C4-2B (cell line): ENCODE measurements at regions not wholly inside any gene's neighbourhood (a gene's known extent, or its start where the extent isn't known, plus 50 kb on each side); places are given as distances from the start of the nearest gene placed in this dataset.
A peak's percentile ranks its signal among the peaks of the same experiment; 100 is the strongest.
"Not testable (repeated sequence)": the region's sequence is repeated elsewhere in the genome, so short reads cannot be mapped to it uniquely, and the experiment has no call there.

ENCODE experiments used
- H3K27ac ChIP-seq: fragments of 450-650 bp; 2 replicates; pipeline ENCODE4 v1.5.1; 2017
- ZFX ChIP-seq: fragments of 450-650 bp; IDR thresholded peaks from 2 replicates; pipeline ENCODE4 v1.6.1; 2017
- TF ChIP-seq, protein P1 (sequence below): fragments of 450-650 bp; conservative IDR thresholded peaks from 2 replicates; pipeline ENCODE4 v1.5.1; 2017; ENCODE audit warnings: mild to moderate bottlenecking

DNA sequence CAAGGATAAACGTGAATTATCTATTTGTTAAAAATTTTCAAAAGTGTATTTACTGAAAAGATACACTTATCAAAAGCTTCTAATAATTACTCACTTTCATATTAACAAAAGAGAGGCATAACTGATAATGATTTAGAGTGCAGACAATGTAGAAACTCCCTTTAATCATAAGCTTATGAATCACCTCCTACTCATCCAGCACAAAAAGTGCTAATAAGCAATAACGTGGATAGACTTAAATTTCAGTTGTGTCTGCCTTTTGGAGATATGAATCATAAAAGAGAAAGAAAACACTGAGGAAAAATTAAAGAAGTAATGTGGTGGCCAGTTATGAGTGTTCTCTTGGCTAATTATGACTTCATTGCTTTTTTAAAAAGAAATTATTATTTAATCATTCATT is 827.6 kb upstream of the B3GALT2 start:
- TF ChIP-seq, protein P1, sequence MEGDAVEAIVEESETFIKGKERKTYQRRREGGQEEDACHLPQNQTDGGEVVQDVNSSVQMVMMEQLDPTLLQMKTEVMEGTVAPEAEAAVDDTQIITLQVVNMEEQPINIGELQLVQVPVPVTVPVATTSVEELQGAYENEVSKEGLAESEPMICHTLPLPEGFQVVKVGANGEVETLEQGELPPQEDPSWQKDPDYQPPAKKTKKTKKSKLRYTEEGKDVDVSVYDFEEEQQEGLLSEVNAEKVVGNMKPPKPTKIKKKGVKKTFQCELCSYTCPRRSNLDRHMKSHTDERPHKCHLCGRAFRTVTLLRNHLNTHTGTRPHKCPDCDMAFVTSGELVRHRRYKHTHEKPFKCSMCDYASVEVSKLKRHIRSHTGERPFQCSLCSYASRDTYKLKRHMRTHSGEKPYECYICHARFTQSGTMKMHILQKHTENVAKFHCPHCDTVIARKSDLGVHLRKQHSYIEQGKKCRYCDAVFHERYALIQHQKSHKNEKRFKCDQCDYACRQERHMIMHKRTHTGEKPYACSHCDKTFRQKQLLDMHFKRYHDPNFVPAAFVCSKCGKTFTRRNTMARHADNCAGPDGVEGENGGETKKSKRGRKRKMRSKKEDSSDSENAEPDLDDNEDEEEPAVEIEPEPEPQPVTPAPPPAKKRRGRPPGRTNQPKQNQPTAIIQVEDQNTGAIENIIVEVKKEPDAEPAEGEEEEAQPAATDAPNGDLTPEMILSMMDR = no peak
- H3K27ac ChIP-seq = no peak overlapping the region

DNA sequence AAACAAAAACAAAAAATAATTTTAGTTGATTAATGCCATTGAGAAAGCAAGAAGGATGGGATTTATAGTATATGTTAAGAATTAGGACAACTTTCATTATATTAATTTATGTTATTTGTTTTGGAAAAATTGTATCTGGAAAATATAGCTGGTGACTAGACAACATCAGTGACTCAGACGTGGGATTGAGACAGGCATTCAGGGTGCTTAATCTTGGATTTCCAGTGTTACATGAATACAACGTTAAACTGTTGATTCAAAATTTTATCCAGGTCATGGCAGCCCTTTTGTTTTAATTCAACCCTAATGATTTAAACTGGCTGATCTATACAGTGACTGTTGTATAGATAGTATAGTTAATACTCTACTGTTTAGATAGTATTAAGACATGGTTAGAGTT is 827.1 kb upstream of the B3GALT2 start:
- TF ChIP-seq ZFX = no peak
- no peak overlapping the region for H3K27ac ChIP-seq

DNA sequence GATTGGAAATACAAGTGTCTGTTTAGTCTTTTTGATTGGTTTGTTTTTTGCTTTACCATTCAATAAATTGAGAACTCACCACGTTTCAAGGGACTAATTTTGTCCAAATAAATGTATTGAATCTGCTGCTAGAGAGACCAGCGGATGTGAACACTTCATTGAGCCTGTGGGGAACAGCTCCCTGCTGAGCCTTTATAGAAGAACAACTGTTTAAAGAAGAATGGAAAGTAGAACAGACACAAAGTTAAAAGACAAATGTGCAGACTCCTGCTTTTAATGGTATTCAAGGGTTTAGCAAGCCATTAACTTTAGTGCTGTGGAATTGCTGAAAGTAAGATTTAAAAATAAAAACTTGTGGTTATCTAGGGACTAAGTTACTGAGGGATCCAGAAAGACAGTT is 817.7 kb upstream of the B3GALT2 start:
- no peak for TF ChIP-seq ZFX
- TF ChIP-seq, protein P1 = no peak
- H3K27ac ChIP-seq = no peak overlapping the region

DNA sequence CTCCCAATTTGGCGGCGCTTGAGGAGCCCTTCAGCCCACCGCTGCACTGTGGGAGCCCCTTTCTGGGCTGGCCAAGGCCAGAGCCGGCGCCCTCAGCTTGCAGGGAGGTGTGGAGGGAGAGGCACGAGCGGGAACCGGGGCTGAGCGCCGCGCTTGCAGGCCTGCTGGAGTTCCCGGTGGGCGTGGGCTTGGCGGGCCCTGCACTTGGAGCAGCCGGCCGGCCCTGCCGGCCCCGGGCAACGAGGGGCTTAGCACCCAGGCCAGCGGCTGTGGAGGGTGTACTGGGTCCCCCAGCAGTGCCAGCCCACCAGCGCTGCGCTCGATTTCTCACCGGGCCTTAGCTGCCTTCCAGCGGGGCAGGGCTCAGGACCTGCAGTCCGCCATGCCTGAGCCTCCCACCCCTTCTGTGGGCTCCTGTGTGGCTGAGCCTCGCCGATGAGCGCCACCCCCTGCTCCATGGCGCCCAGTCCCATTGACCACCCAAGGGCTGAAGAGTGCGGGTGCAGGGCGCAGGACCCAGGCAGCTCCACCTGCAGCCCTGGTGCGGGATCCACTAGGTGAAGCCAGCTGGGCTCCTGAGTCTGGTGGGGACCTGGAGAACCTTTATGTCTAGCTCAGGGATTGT is 815.4 kb upstream of the B3GALT2 start:
- TF ChIP-seq, protein P1 = 0 out of 2 replicates have a peak, but pooled peaks have one; percentile 3
- not testable (repeated sequence) for H3K27ac ChIP-seq

DNA sequence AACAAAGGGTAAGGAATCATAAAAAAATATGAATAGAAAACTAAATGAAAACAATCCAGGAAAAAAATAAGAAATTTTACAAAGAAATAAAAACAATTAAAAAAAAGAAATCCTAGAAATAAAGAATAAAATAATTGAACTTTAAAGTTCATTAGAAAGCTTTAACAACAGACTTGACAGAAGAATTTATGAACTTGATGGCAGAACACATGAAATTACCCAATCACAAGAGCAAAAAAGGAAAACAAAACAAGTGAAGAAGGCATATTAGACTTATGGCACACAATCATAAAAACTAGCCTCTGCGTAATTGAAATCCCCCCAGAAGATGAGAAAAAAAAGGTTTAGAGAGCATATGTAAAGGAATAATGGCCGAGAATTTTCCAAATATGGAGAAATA is 802.5 kb upstream of the B3GALT2 start:
- TF ChIP-seq, protein P1 = no peak

DNA sequence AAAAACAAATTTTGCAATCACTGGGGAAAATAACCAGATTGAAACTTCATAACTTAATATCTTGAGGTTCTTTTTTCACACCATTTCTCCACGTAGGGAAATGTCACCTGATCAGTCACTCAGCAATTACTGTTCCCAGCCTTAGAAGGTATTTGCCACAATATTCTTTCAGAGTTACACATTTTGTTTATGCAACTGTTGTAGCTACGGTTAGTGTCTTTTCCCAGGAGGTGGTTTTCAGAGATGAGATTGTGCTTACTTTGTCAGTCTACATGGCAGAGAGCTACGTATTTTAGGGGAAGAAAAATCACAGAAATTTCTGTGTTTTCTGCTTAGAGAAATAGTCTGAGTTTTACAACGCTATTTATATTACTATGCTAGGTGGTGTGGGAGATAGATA is 792.8 kb upstream of the B3GALT2 start:
- H3K27ac ChIP-seq = no peak overlapping the region
- TF ChIP-seq, protein P1 = no peak
- no peak for TF ChIP-seq ZFX

More for the DNA sequence above, 802.5 kb upstream of the B3GALT2 start:
- no peak overlapping the region for H3K27ac ChIP-seq

DNA sequence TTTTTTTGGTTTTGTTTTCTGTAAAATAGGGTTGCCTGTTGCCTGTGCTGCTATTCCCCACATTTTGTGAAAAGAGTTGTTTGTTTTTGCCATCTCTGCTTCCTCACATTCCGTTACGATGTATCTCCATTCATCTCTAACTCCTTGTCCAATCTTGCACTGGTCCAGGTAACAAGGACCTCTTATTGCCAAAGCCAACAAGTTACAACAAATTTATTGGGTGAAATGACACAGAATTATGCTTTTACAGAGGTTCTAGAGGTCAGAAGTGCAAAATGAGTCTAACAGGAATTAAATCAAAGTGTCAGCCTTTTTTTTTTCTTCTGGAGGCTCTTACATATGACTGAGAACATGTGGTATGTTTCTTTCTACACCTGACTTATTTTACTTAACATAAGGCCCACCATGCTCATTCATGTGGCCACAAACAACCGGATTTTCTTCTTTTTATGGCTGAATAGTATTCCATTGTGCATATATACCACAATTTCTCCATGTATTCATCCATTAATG is 787.9 kb upstream of the B3GALT2 start:
- TF ChIP-seq, protein P1 = no peak
- no peak for TF ChIP-seq ZFX
- no peak overlapping the region for H3K27ac ChIP-seq

DNA sequence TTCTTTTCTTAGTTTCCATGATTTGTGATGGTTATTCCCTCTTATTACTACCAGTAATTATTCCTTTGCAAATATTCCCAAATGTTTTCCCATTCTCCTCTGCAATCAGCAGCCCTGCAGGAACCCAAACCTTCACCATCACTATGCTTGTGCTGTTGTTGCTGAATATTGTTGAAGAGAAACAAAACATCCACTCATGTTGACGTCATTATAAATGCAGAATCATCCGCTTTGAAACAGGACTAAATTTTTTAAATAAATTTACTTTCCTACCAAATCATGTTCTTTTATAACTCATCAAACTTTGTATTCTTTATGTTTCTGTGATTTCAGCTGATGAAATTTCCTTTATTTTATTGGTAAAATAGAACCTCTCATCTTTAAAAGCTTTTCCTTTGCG is 787.0 kb upstream of the B3GALT2 start:
- H3K27ac ChIP-seq = no peak overlapping the region
- no peak for TF ChIP-seq ZFX
- TF ChIP-seq, protein P1 = no peak
